Activated T-helper 2 cell treated with anti-CD3 and anti-CD28 coated beads, Interferon-gamma antibody, Interleukin-2, Interleukin-4, amounts not matched to agents 10 μg/mL and 5 μg/mL and 100 μg/mL, durations not matched to agents 14 hours and 24 hours and 36 hours (primary cell): ENCODE measurements at regions not wholly inside any gene's neighbourhood (a gene's known extent, or its start where the extent isn't known, plus 50 kb on each side); places are given as distances from the start of the nearest gene placed in this dataset.

Experiments
- DNase-seq: peaks from one replicate; pipeline ENCODE4 v3.0.0; 2021; ENCODE audit warnings: low spot score
- H3K27ac Mint-ChIP-seq: one replicate; pipeline ENCODE4 v1.8.0; 2021; ENCODE audit warnings: mixed read lengths
- H3K27me3 Mint-ChIP-seq: one replicate; pipeline ENCODE4 v1.8.0; 2021; ENCODE audit warnings: low read depth, mixed read lengths
- H3K36me3 Mint-ChIP-seq: one replicate; pipeline ENCODE4 v1.8.0; 2021; ENCODE audit warnings: low read depth, mixed read lengths
- H3K4me1 Mint-ChIP-seq: one replicate; pipeline ENCODE4 v1.8.0; 2021; ENCODE audit warnings: low read depth, mixed read lengths
- H3K4me3 Mint-ChIP-seq: one replicate; pipeline ENCODE4 v1.8.0; 2021; ENCODE audit warnings: low read depth, mild to moderate bottlenecking, moderate library complexity, mixed read lengths
- H3K9me3 Mint-ChIP-seq: one replicate; pipeline ENCODE4 v1.8.0; 2021; ENCODE audit warnings: mixed read lengths
- intact Hi-C: fragments of 100-400 bp; cut with micrococcal nuclease; formaldehyde crosslinking; loops from one replicate; pipeline ENCODE4 v1.15.1; 2023

DNA sequence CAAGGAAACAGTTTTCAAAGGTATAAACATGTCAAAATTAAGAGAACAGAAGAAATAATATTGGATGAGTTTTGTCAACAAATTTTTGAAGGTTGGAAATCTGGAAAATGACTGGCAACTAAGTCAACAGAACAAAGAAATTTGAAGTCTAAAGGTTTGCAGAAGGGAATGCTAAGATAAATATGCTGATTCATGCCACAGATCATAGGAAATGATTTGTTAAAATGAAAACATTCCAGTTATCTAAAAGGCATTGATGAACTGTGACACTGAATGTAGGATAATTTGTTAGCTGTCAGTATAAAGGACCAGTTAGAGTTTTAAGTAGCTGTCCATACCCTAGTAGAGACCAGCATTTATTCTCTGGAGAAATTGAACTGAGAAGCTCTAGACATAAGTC, 157.9 kb upstream of the CHRM3 start:
- no peak for DNase-seq
- Mint-ChIP-seq H3K27ac (no peak overlapping the region), H3K27me3 (no peaks in the 10 kb centered on the region), H3K36me3 (no peaks in the 10 kb centered on the region), H3K9me3 (peaks cover 28% of the 10 kb centered on the region), H3K4me1 (no peaks in the 10 kb centered on the region), H3K4me3 (no peak overlapping the region)
- intact Hi-C loops = no loop called here

GRCh38 chr1:239225396-239225795, 161.0 kb upstream of the CHRM3 start:
- intact Hi-C loops = no loop called here
- Mint-ChIP-seq H3K4me3 (no peak overlapping the region), H3K27me3 (no peaks in the 10 kb centered on the region), H3K36me3 (no peaks in the 10 kb centered on the region), H3K9me3 (peaks cover 34% of the 10 kb centered on the region), H3K27ac (no peak overlapping the region), H3K4me1 (no peaks in the 10 kb centered on the region)
- DNase-seq = no peak

GRCh38 chr1:239224100-239224499, 162.3 kb upstream of the CHRM3 start:
- H3K27ac Mint-ChIP-seq = no peak overlapping the region
- no peaks in the 10 kb centered on the region for H3K4me1 Mint-ChIP-seq
- no peak overlapping the region for H3K4me3 Mint-ChIP-seq
- no peak for DNase-seq
- H3K9me3 Mint-ChIP-seq = peaks cover 34% of the 10 kb centered on the region
- intact Hi-C loops = no loop called here
- H3K36me3 Mint-ChIP-seq = no peaks in the 10 kb centered on the region
- no peaks in the 10 kb centered on the region for H3K27me3 Mint-ChIP-seq

DNA sequence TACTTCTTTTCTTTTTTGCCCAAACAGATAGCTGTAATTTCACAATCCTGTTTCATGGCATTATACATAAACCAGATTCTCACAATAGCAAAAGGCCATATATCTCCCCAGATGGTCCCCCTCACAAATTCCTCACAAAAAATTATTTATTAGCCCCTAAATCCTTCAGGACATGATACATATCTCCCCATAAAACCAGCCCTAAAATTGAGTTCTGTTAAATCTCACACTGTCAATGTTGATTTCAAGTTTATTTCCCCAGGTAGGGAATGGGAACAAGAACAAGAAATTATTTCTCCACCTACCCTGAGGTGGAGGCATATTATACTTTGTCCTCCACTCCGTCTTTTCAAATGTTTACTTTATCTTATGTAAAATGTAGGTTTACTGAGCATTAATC, 163.4 kb upstream of the CHRM3 start:
- no peaks in the 10 kb centered on the region for H3K27me3 Mint-ChIP-seq
- no peaks in the 10 kb centered on the region for H3K4me1 Mint-ChIP-seq
- no peak for DNase-seq
- intact Hi-C loops = no loop called here
- H3K36me3 Mint-ChIP-seq = no peaks in the 10 kb centered on the region
- H3K9me3 Mint-ChIP-seq = peaks cover 33% of the 10 kb centered on the region
- no peak overlapping the region for H3K27ac Mint-ChIP-seq
- H3K4me3 Mint-ChIP-seq = no peak overlapping the region

DNA sequence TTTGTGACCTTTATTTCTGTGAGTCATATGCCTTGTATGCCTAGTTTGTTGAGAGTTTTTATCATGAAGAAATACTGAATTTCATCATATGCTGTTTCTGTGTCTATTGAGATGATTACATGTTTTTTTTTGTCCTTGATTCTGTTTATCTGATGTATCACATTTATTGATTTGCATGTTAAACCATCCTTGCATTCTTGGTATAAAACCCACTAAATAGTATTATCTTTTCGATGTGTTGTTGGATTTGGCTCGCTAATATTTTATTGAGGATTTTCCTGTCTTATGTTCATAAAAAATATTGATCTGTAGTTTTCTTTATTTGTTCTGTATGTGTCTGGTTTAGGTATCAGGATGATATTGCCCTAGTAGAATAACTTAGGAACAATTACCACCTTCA, 164.7 kb upstream of the CHRM3 start:
- Mint-ChIP-seq H3K36me3 (no peaks in the 10 kb centered on the region), H3K27ac (no peak overlapping the region), H3K27me3 (no peaks in the 10 kb centered on the region), H3K4me3 (no peak overlapping the region), H3K9me3 (peaks cover 30% of the 10 kb centered on the region), H3K4me1 (no peaks in the 10 kb centered on the region)
- no peak for DNase-seq
- intact Hi-C loops = no loop called here

GRCh38 chr1:239219679-239220078, 166.7 kb upstream of the CHRM3 start:
- H3K9me3 Mint-ChIP-seq = peaks cover 19% of the 10 kb centered on the region
- H3K36me3 Mint-ChIP-seq = no peaks in the 10 kb centered on the region
- no peak overlapping the region for H3K4me3 Mint-ChIP-seq
- DNase-seq = no peak
- intact Hi-C loops = no loop called here
- no peaks in the 10 kb centered on the region for H3K4me1 Mint-ChIP-seq
- H3K27me3 Mint-ChIP-seq = no peaks in the 10 kb centered on the region
- no peak overlapping the region for H3K27ac Mint-ChIP-seq

- Mint-ChIP-seq H3K9me3 (peaks cover 5% of the 10 kb centered on the region), H3K27me3 (no peaks in the 10 kb centered on the region), H3K4me3 (no peak overlapping the region), H3K27ac (no peak overlapping the region), H3K4me1 (no peaks in the 10 kb centered on the region), H3K36me3 (no peaks in the 10 kb centered on the region)
- no peak for DNase-seq
- intact Hi-C loops = no loop called here
Measured at GRCh38 chr1:239218301-239218700, 168.1 kb upstream of the CHRM3 start.

DNA sequence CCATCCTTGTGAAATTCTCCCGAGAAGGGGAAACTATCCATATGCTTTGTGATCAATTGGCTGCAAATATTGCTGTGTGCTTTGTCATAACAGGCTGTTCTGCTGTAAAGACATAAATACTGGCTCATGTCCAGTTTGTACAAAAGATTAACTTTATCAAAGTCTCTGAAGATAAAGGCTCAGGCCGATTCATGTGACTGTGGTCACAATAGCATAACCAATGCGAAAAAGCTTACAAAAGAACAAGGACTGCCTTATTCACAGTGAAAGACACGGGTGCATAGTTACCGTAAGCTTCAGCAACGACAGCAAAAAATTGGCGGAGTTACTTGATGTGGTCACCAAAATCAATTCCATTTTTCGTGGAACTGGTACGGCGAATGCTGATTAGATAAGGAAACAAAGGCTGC, 173.6 kb upstream of the CHRM3 start:
- Mint-ChIP-seq H3K4me1 (no peaks in the 10 kb centered on the region), H3K9me3 (no peaks in the 10 kb centered on the region), H3K27ac (no peak overlapping the region), H3K4me3 (no peak overlapping the region), H3K27me3 (no peaks in the 10 kb centered on the region), H3K36me3 (no peaks in the 10 kb centered on the region)
- intact Hi-C loops = no loop called here
- no peak for DNase-seq

DNA sequence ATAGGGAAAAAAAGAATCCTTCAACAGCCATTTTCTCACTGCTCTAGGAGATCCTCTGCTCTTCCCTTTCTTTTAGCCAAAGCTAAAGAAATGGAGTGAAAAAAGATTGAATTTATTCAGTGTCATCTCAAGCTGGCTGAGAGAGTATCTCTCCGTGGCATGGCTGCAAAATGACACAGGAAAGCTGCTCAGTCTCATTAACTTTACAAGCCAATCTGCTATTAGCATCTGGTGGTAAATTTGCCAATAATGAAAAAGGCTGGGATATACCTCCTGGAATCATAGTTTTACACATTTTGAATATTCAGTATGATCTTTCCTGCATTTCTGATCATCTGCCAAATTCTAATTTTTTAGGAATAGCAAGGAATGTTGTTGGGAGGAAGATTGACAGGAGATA, 176.8 kb upstream of the CHRM3 start:
- DNase-seq = no peak
- Mint-ChIP-seq H3K27ac (no peak overlapping the region), H3K4me3 (no peak overlapping the region), H3K4me1 (no peaks in the 10 kb centered on the region), H3K27me3 (no peaks in the 10 kb centered on the region), H3K36me3 (no peaks in the 10 kb centered on the region), H3K9me3 (no peaks in the 10 kb centered on the region)
- intact Hi-C loops = no loop called here

DNA sequence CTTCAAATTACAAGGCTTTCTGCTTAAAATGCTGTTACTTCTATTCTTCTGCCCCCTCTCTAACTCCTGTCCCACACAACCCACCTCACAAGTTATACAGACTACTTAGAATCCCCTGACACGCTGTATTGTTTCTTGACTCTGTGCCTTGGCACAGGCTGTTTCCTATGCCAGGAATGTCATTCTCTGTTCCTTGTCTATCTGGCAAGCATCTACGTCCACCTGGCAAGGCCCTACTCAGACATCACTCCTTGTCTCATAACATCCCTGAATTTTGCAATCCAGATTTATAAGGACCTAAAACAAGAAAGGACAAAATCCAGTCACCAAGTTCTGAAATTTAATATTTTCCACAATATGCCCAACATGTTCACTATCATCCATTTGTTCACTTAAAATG, 182.0 kb upstream of the CHRM3 start:
- DNase-seq = no peak
- intact Hi-C loops = no loop called here
- H3K4me1 Mint-ChIP-seq = no peaks in the 10 kb centered on the region
- no peak overlapping the region for H3K27ac Mint-ChIP-seq
- no peak overlapping the region for H3K4me3 Mint-ChIP-seq
- H3K27me3 Mint-ChIP-seq = no peaks in the 10 kb centered on the region
- no peaks in the 10 kb centered on the region for H3K36me3 Mint-ChIP-seq
- H3K9me3 Mint-ChIP-seq = peaks cover 3% of the 10 kb centered on the region

GRCh38 chr1:239197871-239198270, 188.5 kb upstream of the CHRM3 start:
- DNase-seq = no peak
- Mint-ChIP-seq H3K36me3 (no peaks in the 10 kb centered on the region), H3K27ac (no peak overlapping the region), H3K4me3 (no peak overlapping the region), H3K4me1 (no peaks in the 10 kb centered on the region), H3K9me3 (peaks cover 3% of the 10 kb centered on the region), H3K27me3 (no peaks in the 10 kb centered on the region)
- intact Hi-C loops = no loop called here

DNA sequence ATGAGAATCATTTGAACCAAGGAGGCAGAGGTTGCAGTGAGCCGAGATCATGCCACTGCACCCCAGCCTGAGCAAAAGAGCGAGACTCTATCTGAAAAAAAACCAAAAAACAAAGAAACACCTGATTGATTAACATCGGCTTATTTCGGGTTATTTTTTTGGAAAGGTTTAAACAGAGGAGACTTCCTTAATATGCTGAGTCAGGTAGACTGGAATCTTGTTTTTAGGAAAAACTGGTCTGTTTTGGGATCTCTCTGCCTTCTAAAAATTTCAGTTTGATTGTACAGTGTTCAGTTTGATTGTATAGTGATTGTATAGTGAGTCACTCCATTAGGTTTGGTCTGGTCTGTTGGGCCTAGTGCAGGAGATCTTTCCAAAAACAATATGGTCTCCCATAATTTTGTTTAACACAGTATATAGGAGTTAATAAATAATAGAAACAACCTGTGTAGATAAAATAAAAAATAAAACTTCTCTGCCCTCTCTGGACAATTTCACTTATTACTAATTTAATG, 196.3 kb upstream of the CHRM3 start:
- no peak overlapping the region for H3K4me3 Mint-ChIP-seq
- no peaks in the 10 kb centered on the region for H3K4me1 Mint-ChIP-seq
- H3K9me3 Mint-ChIP-seq = no peaks in the 10 kb centered on the region
- no peaks in the 10 kb centered on the region for H3K27me3 Mint-ChIP-seq
- no peak overlapping the region for H3K27ac Mint-ChIP-seq
- no peaks in the 10 kb centered on the region for H3K36me3 Mint-ChIP-seq
- intact Hi-C loops = no loop called here
- no peak for DNase-seq

DNA sequence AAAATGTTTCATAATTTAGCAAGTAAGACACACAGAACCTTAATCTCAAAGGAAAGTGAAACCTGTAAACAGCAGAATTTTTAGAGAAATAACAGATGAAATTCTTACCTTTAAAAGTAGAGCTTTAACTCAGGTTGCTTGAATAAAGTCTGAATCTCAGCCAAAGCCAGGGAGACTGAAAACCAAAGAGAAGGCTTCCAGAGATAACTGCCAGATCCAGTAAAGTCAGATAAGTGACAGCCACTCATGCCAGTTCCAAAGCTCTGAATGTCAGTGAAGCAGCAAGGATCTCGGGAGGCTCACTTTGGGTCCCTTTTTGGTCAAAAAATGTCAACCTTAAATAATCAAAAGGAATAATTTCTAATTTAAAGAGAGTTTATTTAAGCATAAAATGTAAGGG, 199.9 kb upstream of the CHRM3 start:
- intact Hi-C loops = no loop called here
- H3K4me3 Mint-ChIP-seq = no peak overlapping the region
- H3K4me1 Mint-ChIP-seq = no peaks in the 10 kb centered on the region
- H3K27ac Mint-ChIP-seq = no peak overlapping the region
- DNase-seq = no peak
- no peaks in the 10 kb centered on the region for H3K27me3 Mint-ChIP-seq
- H3K36me3 Mint-ChIP-seq = no peaks in the 10 kb centered on the region
- no peaks in the 10 kb centered on the region for H3K9me3 Mint-ChIP-seq

GRCh38 chr1:239185245-239185619, 201.1 kb upstream of the CHRM3 start:
- Mint-ChIP-seq H3K27me3 (no peaks in the 10 kb centered on the region), H3K4me1 (no peaks in the 10 kb centered on the region), H3K4me3 (no peak overlapping the region), H3K36me3 (no peaks in the 10 kb centered on the region), H3K27ac (no peak overlapping the region), H3K9me3 (peaks cover 4% of the 10 kb centered on the region)
- no peak for DNase-seq
- intact Hi-C loops = no loop called here
